GM19467 (cell line): ENCODE measurements at regions not wholly inside any gene's neighbourhood (a gene's known extent, or its start where the extent isn't known, plus 50 kb on each side); places are given as distances from the start of the nearest gene placed in this dataset.
"Not testable (repeated sequence)": the region's sequence is repeated elsewhere in the genome, so short reads cannot be mapped to it uniquely, and the experiment has no call there.

Experiments used
- ATAC-seq: cut with Tn5 transposase; IDR thresholded peaks from one replicate; pipeline ENCODE4 v1.9.1; 2021; ENCODE audit warnings: mild to moderate bottlenecking, moderate library complexity; ENCODE audit not compliant: unreplicated experiment

DNA sequence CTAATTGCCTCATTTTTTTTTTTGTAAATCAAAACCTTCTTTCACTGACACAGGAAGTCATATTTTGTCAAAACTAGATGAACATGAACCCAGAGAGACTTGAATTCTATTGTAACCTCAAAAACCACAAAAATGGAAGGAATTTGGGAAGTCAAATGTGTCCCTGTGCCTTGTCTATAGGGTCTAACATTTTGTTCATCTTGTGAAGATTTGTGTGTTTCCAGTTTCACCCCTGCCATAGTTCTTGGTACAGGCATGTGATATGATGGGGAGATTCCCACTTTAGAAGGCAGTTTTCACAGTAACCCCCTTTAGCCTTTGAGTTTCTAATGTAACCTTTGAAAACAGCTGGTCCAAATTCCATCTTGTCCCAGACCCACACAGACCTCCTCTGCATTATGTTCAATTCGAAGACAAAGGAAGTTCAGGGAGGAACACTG is 318.5 kb upstream of the ADAMTS9 start:
- ATAC-seq = no peak

GRCh38 chr3:65005486-65005885 is 317.7 kb upstream of the ADAMTS9 start:
- no peak for ATAC-seq

DNA sequence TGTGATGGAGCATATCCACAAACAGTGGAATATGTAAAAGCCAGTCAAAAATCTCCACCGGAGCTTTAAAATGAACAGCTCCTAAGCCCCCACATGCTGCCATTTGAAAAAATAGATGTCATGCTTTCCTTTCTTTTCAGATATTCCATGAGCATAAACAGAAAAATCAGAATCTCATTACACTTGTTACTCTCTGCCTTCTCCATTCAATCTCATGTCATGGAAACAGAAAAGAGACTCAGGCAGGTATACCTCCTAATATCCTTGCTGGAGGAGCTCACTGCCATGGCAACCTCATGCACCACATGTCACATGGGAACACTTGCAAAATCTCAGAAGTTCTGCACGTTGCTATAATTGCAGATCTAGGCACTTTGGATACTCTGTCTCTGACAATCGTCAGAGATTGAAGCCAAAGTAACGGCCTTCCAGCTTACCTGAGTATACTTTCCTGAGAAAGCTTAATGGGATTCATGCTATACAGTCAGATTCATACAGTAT is 317.0 kb upstream of the ADAMTS9 start:
- ATAC-seq = no peak

DNA sequence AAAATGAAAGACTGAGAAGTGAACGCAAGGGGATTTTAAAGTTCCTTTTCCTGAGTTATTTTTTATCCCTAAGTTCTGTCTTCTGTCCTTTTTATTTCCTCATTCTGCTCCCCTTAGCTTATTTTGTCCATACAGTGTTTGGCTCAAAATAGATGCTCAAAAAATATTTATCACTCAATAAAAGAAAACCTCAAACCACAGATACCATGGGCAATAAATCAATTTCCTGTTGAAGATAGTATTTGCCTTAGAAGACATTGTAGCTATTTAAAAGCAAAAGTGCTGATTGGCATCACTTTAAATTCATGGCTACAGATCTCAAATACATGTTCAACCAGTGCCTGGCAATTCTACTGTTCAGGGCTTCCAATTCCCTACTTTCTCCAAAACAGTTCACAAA is 316.5 kb upstream of the ADAMTS9 start:
- ATAC-seq = no peak

DNA sequence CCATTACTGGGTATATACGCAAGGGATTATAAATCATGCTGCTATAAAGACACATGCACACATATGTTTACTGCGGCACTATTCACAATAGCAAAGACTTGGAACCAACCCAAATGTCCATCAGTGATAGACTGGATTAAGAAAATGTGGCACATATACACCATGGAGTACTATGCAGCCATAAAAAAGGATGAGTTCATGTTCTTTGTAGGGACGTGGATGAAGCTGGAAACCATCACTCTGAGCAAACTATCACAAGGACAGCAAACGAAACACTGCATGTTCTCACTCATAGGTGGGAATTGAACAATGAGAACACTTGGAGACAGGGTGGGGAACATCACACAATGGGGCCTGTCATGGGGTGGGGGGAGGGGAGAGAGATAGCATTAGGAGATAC is 313.3 kb upstream of the ADAMTS9 start:
- ATAC-seq = not testable (repeated sequence)

- no peak for ATAC-seq
Observed at GRCh38 chr3:64998317-64998716, 310.5 kb upstream of the ADAMTS9 start.

DNA sequence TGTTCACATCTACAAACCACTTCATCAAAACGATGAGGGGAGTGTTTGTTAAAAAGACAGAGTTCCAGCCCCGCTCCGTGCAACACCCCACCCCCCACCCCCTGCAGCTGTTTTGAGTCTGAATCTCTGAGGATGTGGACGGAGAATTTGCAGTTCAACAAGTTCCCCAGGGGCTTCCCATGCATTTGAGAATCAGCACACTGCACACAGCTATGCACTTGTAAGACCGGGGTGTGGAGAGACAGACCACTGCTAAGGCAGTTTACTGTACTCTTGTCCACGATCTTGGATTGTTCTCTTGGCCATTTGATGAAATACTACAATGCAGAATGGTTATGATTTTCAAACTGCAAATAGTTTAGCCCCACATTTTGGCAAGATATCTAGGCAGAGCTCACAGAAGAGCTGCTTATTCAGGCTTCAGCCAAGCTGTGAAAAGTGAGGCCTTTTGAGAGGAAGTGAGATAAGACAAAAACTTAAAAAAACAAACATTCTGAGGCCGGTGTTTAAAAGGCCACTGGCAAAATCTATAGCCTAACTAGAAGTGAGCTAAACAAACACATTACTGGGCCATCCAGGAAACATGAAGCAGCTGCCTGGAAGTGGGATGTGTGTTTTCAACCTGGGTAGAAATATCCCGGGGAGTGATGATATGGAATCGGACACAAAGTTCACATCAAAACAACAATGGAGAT is 308.2 kb upstream of the ADAMTS9 start:
- ATAC-seq = no peak

DNA sequence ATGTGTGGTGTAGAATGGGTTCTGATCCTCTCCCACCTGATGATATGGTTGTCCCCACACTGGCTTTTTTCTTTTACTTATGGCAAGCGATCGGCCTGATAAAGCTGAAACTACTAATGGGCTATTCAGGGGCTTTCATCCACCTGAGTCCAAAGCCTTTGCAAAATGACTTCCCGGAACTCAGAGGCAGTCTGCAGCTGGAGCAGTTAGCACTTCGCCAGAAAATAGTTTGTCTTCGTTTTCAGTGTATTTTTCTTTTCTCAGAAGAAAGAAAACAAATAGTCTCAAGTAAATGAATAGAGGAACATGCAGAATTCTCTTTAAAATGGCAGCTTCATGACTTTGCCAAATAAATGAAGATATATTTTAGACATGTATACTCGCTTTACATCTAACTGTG is 306.0 kb upstream of the ADAMTS9 start:
- no peak for ATAC-seq

GRCh38 chr3:64992530-64993285 is 304.9 kb upstream of the ADAMTS9 start:
- ATAC-seq = no peak

DNA sequence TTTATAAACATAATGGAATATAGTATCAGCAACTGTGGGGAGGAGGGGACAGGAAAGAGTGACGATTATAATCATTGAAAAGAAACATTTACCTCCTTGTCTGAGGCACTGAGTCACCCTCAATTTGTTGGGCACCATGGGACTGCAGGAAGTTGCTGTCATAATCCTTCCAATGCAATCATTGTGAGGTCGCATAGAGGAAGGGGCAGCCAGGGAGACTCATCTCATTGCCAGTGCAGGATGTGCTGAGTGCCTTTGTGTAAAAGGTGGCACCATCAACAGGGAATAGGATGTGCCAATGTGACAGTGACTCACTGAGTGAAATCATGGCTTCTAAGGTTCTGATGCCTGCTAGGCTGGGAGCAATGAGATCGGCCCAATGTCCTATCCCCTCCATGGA is 300.4 kb upstream of the ADAMTS9 start:
- no peak for ATAC-seq

DNA sequence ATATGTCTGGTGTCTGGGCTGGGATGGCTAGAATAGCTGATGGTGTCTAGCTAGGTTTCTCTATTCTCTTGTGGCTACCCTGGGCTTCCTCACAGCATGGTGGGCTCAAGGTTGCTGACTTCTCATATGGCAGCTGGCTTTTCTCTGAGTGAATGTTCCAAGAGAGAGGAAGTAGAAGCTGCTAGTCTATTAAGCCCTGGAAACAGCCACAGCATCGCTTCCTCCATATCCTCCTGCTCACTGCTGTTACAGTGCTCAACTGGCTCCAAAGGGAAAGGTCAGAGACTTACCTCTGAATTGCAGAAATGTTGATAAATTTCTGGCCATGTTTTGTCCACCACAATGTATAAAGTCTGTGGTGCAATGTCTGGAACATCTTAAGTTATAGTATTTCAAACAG is 299.9 kb upstream of the ADAMTS9 start:
- no peak for ATAC-seq

DNA sequence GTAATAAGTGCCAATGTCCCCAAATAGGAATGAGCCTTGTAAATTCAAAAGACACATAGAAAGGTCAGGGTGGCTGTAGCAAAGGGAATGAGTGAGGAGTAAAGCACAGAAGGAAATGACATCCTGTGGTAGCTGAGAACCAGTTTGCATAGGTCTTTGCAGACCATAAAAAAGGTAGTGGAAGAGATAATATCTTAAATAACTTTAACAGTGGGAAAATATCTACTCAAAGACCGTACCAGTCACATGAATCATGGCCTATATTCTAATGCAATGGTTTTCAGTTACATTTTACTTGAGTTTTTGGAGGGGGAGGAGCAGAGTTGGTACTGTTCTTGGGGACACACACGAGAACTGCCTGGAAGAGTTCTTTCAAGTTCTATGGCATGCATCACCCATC is 297.3 kb upstream of the ADAMTS9 start:
- no peak for ATAC-seq

DNA sequence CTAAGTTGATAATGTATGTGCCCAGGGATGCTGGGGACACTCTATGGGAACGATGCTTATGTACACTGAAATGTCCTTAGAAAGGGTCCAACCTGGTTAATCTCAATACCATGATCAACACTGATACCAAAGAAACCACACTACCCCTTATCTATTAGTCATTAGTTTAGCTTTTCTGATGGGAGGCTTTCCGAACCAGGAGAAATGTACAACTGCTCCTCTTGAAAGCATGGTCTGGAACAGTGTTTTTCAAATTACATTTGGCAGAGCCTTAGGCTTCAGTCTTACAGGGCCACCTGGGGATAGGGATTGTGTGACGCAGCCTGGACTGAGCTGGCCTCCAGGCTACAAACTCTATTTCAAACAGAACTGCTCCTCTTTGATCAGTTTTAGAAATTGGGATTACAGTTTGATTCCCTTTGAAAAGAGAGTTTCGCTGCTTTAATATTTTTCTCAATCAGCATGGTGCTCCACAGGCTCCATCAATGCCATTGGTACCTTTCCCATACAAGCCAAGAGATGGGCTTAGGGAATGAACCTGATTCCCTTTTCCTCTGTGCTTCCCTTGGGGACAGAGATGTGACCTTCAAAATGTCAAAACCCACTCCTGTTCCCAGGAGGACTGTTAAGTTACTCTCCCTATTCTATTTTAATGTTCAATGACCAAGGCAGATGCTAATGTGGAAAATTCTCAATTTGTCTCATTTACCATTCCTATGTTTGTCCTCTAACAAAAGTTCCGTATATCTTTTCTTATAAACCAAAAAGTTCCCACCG is 296.0 kb upstream of the ADAMTS9 start:
- ATAC-seq = no peak

GRCh38 chr3:64977308-64978100 is 289.7 kb upstream of the ADAMTS9 start:
- no peak for ATAC-seq

DNA sequence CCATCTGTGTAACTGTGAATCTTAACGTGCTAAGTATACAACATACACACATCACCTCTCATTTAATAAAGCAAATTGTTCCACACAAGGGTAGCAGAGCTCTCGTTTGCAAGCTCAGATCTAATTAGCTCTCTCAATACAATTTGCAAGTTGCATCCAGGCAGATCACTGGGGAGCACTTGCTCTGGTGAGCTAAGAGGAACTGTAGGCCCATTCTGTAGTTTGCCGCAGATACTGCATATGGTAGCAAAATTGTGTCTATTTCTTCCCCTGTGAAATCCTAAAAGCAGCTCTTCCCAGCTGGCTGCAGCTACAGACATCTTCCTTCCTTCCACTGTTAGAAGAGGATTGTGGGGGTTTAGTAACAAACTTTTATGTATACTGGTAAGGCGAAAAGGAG is 288.7 kb upstream of the ADAMTS9 start:
- no peak for ATAC-seq

DNA sequence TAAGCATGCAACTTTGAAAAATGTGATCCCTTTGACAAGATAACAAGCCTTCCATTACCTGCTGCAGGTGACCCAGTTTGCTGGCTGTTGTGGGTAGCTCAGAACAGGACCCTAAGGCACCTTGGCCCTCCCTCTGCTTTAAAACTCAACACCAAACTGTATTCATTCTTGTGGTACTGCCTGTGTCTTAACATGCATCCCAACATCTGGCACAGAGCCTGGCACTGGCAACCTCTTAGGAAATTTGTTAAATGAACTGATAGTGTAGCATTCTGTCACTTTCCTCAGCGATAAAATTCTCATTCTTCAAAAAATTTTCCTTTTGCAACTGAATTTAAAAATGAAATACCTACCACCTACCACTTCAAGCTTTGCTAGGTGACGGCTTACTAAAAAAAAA is 287.3 kb upstream of the ADAMTS9 start:
- no peak for ATAC-seq

DNA sequence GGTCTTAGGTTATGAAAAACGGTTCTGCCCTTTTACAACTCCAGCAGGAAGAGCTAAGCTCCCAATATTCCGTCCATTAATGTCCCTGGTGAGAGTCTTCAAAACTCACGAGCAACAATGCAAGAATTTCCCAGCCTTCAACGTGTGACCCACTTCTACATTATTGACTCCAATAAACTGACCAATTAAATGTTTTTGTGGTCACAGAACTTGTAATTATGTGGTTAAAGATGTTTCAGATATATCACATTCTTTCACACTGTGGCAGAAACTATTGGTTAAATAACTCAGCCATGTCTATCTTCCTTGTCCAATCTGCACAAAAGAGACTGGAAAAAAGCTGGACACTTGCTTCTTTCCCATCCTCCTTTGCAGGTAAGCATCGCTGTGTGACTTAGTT is 286.6 kb upstream of the ADAMTS9 start:
- ATAC-seq = no peak

DNA sequence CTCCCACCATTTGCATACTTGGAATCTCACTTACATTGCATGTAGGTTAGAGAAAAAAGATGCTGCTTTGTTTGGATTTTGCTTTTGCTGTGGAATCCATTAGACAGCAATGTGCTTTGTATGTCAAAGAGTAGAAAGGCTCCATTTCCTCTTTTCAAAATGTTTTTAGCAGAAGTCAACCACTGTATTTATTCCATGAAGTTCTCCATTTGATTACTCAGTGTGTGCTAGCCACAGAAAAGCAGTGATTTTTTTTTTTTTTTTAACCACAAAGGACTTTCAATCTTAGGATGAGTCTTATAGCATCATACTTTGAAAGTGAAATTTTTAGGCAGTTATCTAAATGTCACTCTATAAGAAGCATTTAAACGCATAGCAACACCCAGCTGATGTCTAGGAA is 285.0 kb upstream of the ADAMTS9 start:
- ATAC-seq = no peak

DNA sequence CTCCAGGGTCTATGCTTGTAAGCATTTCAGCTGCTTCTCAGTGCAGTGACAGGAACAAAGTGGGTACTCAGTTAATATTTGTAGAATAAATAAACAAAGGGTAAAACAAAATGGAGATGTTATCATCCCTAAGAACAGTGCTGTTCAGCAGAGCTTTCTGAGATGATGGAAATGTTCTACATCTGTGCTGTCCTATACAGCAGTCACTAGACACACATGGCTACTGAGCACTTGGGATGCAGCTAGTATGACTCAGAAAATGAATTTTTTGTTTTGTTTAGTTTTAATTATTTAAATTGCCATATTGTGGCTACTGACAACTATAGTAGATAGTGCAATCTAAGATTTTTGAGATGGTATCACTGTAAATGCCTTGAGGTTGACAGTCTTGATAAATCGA is 283.8 kb upstream of the ADAMTS9 start:
- ATAC-seq = no peak

DNA sequence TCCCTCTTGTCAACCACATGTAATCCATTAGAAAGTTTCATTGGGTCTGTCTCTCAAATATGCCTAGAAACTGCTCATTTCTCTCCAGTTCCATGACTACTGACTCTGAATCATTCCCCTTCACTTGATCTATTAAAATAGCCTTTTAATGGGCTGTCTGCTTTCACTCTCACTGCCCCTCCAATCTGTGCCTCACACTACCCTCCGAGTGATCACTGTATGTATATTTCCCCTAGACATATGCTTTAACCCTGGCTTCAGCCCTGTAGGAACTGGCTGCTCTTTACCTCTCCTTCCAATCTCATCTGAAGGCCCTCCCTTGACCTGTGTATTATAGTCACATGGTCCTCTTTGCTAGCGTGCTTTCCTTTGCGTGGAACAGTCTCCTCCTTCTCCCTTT is 282.8 kb upstream of the ADAMTS9 start:
- ATAC-seq = no peak

DNA sequence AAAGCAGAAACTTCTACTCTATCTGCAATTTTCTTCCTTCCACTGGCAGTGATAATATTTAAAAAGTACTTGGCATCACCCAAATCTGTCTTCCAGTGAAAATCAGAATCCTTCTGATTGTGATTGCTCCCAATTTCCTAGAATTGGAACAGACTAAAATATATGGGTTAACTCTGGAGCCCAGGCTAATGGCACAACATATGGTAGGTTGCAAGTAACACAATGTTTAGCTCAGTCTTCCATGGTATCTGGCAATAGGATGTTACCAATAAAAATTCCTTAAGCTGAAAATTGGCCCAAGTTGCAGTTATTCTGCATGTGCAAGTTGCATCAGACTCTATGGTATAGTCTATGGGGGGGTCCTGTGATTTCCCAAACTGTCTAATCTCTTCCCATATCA is 273.5 kb upstream of the ADAMTS9 start:
- ATAC-seq = no peak
